HG02642 (cell line): ENCODE measurements at regions not wholly inside any gene's neighbourhood (a gene's known extent, or its start where the extent isn't known, plus 50 kb on each side); places are given as distances from the start of the nearest gene placed in this dataset.
"Not testable (repeated sequence)": the region's sequence is repeated elsewhere in the genome, so short reads cannot be mapped to it uniquely, and the experiment has no call there.

Experiments
- ATAC-seq: cut with Tn5 transposase; IDR thresholded peaks from one replicate; pipeline ENCODE4 v1.9.1; 2021; ENCODE audit warnings: mild to moderate bottlenecking; ENCODE audit not compliant: unreplicated experiment, poor library complexity

- not testable (repeated sequence) for ATAC-seq
These were observed 567.7 kb downstream of the MATN1 start for GRCh38 chr1:30155698-30156097.

GRCh38 chr1:30155253-30155652 is 568.1 kb downstream of the MATN1 start:
- not testable (repeated sequence) for ATAC-seq

- no peak for ATAC-seq
These were observed 569.5 kb downstream of the MATN1 start for GRCh38 chr1:30153743-30154449.

GRCh38 chr1:30151826-30152225 is 571.6 kb downstream of the MATN1 start:
- no peak for ATAC-seq

GRCh38 chr1:30151119-30151518 is 572.3 kb downstream of the MATN1 start:
- ATAC-seq, result no peak

- ATAC-seq, result no peak
These were observed 574.2 kb downstream of the MATN1 start for GRCh38 chr1:30149226-30149625.

GRCh38 chr1:30148676-30149075 is 574.7 kb downstream of the MATN1 start:
- no peak for ATAC-seq

GRCh38 chr1:30147188-30147587 is 576.2 kb downstream of the MATN1 start:
- ATAC-seq, result no peak

- ATAC-seq, result no peak
These were observed 576.9 kb downstream of the MATN1 start for GRCh38 chr1:30146448-30146847.

- no peak for ATAC-seq
These were observed 577.6 kb downstream of the MATN1 start for GRCh38 chr1:30145723-30146303.

GRCh38 chr1:30144831-30145230 is 578.6 kb downstream of the MATN1 start:
- ATAC-seq, result no peak

- ATAC-seq, result no peak
These were observed 579.9 kb downstream of the MATN1 start for GRCh38 chr1:30143517-30143916.

GRCh38 chr1:30140566-30140965 is 582.8 kb downstream of the MATN1 start:
- no peak for ATAC-seq

GRCh38 chr1:30138891-30139290 is 584.5 kb downstream of the MATN1 start:
- ATAC-seq, result no peak

GRCh38 chr1:30137001-30137400 is 586.4 kb downstream of the MATN1 start:
- ATAC-seq, result no peak

- no peak for ATAC-seq
These were observed 587.7 kb downstream of the MATN1 start for GRCh38 chr1:30135698-30136097.

GRCh38 chr1:30134466-30135217 is 588.7 kb downstream of the MATN1 start:
- no peak for ATAC-seq

- no peak for ATAC-seq
These were observed 589.9 kb downstream of the MATN1 start for GRCh38 chr1:30133414-30134055.

- ATAC-seq, result no peak
These were observed 590.6 kb downstream of the MATN1 start for GRCh38 chr1:30132602-30133286.

- not testable (repeated sequence) for ATAC-seq
These were observed 592.8 kb downstream of the MATN1 start for GRCh38 chr1:30130566-30130965.
